ENCODE measurements at regions not wholly inside any gene's neighbourhood (a gene's known extent, or its start where the extent isn't known, plus 50 kb on each side); places are given as distances from the start of the nearest gene placed in this dataset.

DNA sequence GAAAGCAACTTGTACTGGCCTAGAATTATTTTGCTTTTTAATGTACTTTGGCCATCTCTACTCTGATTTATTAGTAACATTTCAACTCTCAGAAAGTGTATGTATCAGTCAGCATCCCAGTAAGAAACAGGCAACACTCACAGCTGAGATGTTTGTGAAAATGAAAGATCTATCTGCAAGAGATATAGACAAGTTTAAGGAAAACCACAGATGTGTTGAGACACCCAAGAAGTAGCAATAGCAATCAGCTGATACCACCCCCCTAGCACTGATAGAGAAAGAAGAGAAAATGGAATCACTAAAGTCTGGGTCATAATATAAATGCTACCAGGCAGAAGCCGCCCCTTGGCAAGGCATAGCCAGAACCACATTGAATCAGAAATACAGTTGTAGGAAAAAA lies 372.0 kb downstream of the ARAP2 start:
- TF ChIP-seq POLR2AphosphoS5 (IDR thresholded peaks at IDR 0.05; ENCODE audit: low read depth, low read length) (no peak), POLR2A (IDR thresholded peaks at IDR 0.05; ENCODE audit: low read depth, low read length) (no peak), TAF1 (IDR thresholded peaks at IDR 0.05; ENCODE audit: borderline replicate concordance, low read depth, low read length) (no peak)
- DNase-seq (ENCODE audit: insufficient read length) (no peak), FAIRE-seq (no peak)

DNA sequence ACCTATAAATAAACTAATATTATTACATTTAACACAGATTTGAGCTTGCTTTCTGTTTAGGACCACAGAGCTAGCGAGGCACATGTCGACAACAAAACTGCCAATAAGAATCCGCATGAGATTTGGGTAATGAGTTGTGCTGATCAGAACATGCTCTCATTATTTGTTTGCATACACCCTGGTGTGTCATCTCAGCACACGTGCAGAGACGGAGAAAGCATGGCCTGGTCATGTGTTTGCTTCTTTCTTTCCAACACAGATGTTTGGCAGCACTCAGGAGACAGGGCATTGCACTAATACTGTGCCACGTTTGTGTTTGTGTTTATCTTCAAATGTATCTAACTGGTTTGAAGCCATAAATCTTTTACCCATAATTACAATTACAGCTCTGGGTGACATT lies 364.8 kb downstream of the ARAP2 start:
- DNase-seq (ENCODE audit: insufficient read length) (no peak), FAIRE-seq (no peak)
- TF ChIP-seq POLR2AphosphoS5 (IDR thresholded peaks at IDR 0.05; ENCODE audit: low read depth, low read length) = no peak
- TF ChIP-seq TAF1 (IDR thresholded peaks at IDR 0.05; ENCODE audit: borderline replicate concordance, low read depth, low read length) = no peak
- no peak for TF ChIP-seq POLR2A (IDR thresholded peaks at IDR 0.05; ENCODE audit: low read depth, low read length)

DNA sequence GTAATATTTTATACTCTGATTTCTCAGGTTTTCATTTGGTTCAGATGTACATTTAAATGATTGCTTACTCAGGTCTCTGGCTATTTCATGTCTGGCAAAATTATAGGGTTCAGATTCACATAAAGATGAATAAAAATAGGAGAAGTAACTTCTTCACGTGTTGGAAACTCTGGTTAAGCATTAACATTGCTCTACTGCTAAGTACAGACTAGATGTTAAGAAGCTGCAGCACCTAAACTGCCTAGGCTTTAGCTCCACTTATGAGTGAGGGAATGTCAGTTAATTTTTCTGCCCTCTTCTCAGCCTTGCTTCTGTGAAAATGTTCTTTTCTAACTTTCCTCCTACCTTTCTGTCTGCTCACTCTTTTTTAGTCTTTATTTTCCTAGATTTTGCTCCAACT lies 361.2 kb downstream of the ARAP2 start:
- FAIRE-seq (no peak), DNase-seq (ENCODE audit: insufficient read length) (no peak)
- no peak for TF ChIP-seq POLR2AphosphoS5 (IDR thresholded peaks at IDR 0.05; ENCODE audit: low read depth, low read length)

DNA sequence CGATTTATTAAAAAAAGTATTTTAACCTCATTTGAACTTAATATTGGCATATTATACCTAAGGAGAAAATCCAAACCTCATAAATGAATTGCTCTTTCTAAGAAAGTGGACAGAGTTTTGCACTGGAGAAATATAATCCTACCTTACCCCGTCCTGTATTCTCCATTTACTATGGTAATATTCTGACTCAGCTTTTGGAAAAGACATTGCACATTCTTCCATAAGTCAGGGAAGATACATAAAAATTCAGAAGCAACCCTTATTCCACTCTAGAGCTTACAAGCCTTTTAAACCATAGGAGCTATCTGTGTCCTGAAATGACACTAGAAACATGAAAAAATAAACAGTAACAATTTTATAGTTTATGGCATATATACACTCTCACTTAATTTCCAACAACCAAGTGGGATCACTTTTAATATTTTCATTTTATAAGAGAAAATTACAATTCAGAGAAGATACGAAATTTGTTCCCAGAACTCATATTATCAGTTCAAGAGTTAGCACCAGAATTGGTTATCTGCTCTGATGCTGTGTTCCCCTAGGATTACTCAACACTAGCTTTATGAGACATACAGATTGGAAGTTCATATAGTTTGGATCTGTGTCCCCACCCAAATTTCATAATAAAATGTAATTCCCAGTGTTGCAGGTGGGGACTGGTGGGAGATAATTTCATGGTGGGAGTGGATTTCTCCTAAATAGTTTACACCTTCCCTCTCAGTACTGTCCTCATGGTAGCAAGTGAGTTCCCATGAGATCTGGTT lies 359.4 kb downstream of the ARAP2 start:
- no peak for FAIRE-seq
- TF ChIP-seq POLR2AphosphoS5 (IDR thresholded peaks at IDR 0.05; ENCODE audit: low read depth, low read length) = no peak
- TF ChIP-seq POLR2A (IDR thresholded peaks at IDR 0.05; ENCODE audit: low read depth, low read length) = no peak
- no peak for TF ChIP-seq TAF1 (IDR thresholded peaks at IDR 0.05; ENCODE audit: borderline replicate concordance, low read depth, low read length)
- DNase-seq (ENCODE audit: insufficient read length) = no peak

DNA sequence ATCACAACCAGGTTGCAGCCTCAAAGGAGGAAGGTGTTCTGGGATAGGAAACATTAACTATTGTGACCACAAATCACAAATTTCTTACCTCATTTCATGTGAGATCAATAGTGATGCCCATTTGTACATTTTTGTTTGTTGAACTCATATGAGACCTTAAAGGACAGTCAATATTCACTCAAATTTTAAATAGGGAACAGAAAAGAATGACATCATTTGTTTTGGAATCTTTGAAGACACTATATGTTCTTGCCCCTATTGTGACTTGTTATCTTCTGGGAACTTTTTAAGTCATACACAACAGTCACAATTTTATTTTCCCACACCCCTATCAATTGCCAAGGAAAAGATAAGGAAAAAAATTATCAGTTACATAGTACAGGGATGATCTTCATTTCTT lies 346.5 kb downstream of the ARAP2 start:
- FAIRE-seq (no peak), DNase-seq (ENCODE audit: insufficient read length) (no peak)

DNA sequence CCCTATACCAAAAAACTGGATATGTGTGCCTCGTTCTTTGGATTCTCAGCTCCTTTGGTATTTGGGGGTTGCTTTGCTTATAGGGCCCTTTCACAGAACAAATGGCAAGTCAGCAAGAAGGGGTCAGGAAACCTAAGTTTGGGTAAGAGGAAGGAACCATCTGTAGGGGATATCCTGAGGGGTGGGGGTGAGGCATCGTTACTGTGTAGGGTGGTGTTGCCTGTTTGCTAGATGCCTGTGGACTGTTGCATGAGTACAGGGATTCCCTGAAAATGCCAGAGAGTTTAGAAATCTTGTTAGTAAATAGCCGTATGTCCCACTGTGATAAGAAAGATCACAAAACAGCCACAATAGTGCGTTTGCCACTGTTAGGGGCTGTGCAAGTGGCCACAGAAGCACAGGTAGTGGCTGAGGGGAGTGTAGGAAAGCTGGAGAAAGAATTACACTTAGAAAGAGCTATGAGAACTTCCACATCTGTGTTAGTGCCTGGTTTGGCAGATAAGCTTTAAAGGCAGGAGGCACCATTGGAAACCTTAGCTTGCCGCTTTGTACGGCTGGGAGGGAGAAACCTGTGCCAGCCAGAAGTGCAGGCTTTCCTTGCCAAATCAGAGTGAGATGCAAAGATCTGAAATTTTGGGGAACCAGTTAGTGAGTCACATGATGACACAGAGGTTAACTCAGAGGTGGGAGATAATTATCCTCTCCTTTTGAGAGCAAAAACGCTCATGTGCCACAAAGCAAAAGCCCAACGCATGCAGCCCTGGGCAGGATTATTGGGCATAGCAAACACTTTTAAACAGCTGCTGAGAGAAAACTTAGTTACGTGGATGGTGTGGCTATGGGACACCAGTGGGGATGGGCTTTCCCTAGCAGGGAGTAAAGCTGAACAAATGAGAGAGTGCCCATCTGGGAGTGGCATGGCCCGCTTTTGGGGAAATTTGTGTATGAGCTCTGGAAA lies 343.7 kb downstream of the ARAP2 start:
- no peak for FAIRE-seq
- DNase-seq (ENCODE audit: insufficient read length) = no peak
- no peak for TF ChIP-seq POLR2AphosphoS5 (IDR thresholded peaks at IDR 0.05; ENCODE audit: low read depth, low read length)
- no peak for TF ChIP-seq TAF1 (IDR thresholded peaks at IDR 0.05; ENCODE audit: borderline replicate concordance, low read depth, low read length)
- TF ChIP-seq POLR2A (IDR thresholded peaks at IDR 0.05; ENCODE audit: low read depth, low read length) = no peak

More for the DNA sequence above, 346.5 kb downstream of the ARAP2 start:
- TF ChIP-seq TAF1 (IDR thresholded peaks at IDR 0.05; ENCODE audit: borderline replicate concordance, low read depth, low read length) = no peak
- no peak for TF ChIP-seq POLR2A (IDR thresholded peaks at IDR 0.05; ENCODE audit: low read depth, low read length)
- TF ChIP-seq POLR2AphosphoS5 (IDR thresholded peaks at IDR 0.05; ENCODE audit: low read depth, low read length) = no peak

DNA sequence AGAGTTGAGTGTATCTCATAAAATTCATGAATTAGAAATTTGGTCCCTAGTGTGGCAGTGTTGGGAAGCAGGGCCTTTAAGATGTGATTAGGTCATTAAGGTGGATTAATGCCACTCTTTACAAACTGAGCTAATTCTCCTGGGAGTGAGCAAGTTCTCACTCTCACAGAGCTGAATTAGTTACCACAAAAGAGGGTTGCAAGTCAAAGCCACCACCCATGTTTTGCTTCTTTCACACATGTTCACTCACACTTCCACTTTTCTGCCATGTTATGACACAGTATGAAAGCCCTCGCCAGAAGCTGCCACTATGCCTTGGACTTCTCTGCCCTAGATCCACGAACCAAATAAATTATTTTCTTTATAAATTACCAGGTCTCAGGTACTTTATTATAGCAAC lies 332.1 kb downstream of the ARAP2 start:
- no peak for TF ChIP-seq POLR2AphosphoS5 (IDR thresholded peaks at IDR 0.05; ENCODE audit: low read depth, low read length)
- no peak for TF ChIP-seq TAF1 (IDR thresholded peaks at IDR 0.05; ENCODE audit: borderline replicate concordance, low read depth, low read length)
- TF ChIP-seq POLR2A (IDR thresholded peaks at IDR 0.05; ENCODE audit: low read depth, low read length) = no peak
- DNase-seq (ENCODE audit: insufficient read length) (no peak), FAIRE-seq (peak; percentile 54)

DNA sequence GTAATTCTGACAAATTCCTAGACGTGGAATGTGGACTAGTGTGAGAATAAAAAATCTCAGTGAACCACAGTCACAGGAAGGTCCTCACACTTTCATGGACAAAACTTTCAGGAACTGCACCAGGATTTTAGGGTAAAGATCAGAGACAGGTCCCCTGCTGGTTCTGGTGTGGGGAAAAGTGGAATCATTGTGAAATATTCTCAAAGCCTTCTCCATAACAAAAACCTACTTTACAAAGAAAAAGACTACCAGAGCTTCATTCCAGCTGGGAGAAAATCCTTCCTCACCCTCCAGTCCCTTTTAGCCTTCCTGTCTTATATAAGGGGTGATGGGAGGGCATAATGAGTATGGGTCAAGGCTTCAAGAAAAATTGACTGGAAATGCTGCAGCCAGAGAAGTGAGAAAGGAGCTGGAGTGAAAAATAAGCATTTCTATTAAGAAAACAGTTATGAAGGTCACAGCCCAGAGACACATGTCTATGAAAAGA lies 325.8 kb downstream of the ARAP2 start:
- no peak for FAIRE-seq
- DNase-seq (ENCODE audit: insufficient read length) = no peak
- TF ChIP-seq TAF1 (IDR thresholded peaks at IDR 0.05; ENCODE audit: borderline replicate concordance, low read depth, low read length) (no peak), POLR2AphosphoS5 (IDR thresholded peaks at IDR 0.05; ENCODE audit: low read depth, low read length) (no peak), POLR2A (IDR thresholded peaks at IDR 0.05; ENCODE audit: low read depth, low read length) (no peak)

DNA sequence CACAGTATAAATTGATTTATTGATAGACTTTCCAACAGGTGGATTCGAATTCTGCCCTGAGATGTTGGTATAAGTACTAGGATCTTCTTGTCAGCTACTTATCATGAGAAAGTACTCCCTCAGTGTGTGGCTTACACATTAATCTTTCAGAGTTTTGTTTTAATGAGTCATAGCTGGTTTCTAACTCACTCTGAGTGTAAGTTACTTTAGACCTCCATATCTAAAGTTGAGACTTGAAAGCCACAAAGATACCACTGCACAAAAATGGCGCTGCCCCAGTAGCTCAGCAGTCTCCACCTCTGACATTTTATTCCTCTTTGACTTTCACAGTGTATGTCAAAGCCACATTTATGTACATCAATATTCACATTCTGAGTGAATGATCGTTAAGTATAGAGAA lies 318.5 kb downstream of the ARAP2 start:
- TF ChIP-seq TAF1 (IDR thresholded peaks at IDR 0.05; ENCODE audit: borderline replicate concordance, low read depth, low read length) (no peak), POLR2AphosphoS5 (IDR thresholded peaks at IDR 0.05; ENCODE audit: low read depth, low read length) (no peak), POLR2A (IDR thresholded peaks at IDR 0.05; ENCODE audit: low read depth, low read length) (no peak)
- FAIRE-seq (no peak), DNase-seq (ENCODE audit: insufficient read length) (no peak)

DNA sequence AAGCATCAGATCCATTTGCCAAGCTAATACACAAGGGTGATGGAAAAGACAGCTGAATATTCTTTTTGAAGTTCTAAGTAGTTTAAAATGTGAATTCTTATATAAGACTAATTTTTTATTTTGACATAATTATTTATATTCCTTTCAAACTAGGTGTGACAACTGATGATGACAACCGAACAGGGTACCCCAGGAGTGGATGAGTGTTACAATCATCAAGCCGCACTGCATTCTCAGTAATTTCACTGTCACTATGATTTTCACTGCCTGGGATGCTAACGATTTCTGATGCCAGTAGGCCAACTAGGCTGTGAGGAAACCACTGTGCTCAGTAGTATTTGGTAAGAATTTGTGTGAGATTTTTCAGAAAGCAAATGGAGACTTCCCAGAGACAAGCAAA lies 317.5 kb downstream of the ARAP2 start:
- DNase-seq (ENCODE audit: insufficient read length) (no peak), FAIRE-seq (no peak)
- no peak for TF ChIP-seq POLR2A (IDR thresholded peaks at IDR 0.05; ENCODE audit: low read depth, low read length)
- no peak for TF ChIP-seq TAF1 (IDR thresholded peaks at IDR 0.05; ENCODE audit: borderline replicate concordance, low read depth, low read length)

DNA sequence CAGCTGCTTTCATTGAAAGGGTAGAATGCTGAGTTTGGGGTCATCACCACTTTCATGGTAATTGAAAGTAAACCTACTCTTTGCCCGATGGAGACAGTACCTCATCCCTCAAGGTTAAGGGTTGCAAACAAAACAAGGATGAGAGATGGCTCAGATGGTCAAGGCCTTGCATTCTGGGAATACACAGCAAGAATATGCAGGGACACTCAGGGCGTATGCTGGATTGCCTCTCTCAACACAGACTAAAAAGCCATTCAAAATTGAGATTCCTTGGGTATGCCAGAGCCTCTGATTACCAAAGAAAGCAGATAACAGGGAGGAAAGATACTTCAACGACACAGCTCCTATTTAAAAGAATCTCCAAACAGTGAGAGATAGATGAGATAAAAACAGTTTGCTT lies 310.4 kb downstream of the ARAP2 start:
- no peak for DNase-seq (ENCODE audit: insufficient read length)
- TF ChIP-seq POLR2A (IDR thresholded peaks at IDR 0.05; ENCODE audit: low read depth, low read length) (no peak), TAF1 (IDR thresholded peaks at IDR 0.05; ENCODE audit: borderline replicate concordance, low read depth, low read length) (no peak), POLR2AphosphoS5 (IDR thresholded peaks at IDR 0.05; ENCODE audit: low read depth, low read length) (no peak)
- FAIRE-seq = no peak
